ENCODE measurements at regions not wholly inside any gene's neighbourhood (a gene's known extent, or its start where the extent isn't known, plus 50 kb on each side); places are given as distances from the start of the nearest gene placed in this dataset.
"Not testable (repeated sequence)": the region's sequence is repeated elsewhere in the genome, so short reads cannot be mapped to it uniquely, and the experiment has no call there.

- H3K27ac ChIP-seq; DNase-seq (ENCODE audit: low read depth, low spot score): not testable (repeated sequence)
Observed at GRCh38 chr9:97248252-97248651, 59.2 kb upstream of the CCDC180 start.

GRCh38 chr9:97243606-97244005, 63.9 kb upstream of the CCDC180 start:
- H3K27ac ChIP-seq: no peak overlapping the region
- no peak for DNase-seq (ENCODE audit: low read depth, low spot score)

DNA sequence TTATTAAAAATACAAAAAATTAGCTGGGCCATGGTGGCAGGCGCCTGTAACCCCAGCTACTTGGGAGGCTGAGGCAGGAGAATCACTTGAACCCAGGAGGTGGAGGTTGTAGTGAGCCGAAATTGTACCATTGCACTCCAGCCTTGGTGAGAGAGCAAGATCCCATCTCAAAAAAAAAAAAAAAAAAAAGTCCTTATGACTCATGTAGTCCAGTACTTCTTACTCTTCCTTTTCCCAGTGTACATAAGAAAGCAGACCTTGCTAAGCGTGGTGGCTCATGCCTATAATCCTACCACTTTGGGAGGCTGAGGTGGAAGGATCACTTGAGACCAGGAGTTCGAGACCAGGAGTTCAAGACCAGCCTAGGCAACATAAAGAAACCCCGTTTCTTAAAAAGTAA, 66.0 kb upstream of the CCDC180 start:
- not testable (repeated sequence) for DNase-seq (ENCODE audit: low read depth, low spot score); H3K27ac ChIP-seq

DNA sequence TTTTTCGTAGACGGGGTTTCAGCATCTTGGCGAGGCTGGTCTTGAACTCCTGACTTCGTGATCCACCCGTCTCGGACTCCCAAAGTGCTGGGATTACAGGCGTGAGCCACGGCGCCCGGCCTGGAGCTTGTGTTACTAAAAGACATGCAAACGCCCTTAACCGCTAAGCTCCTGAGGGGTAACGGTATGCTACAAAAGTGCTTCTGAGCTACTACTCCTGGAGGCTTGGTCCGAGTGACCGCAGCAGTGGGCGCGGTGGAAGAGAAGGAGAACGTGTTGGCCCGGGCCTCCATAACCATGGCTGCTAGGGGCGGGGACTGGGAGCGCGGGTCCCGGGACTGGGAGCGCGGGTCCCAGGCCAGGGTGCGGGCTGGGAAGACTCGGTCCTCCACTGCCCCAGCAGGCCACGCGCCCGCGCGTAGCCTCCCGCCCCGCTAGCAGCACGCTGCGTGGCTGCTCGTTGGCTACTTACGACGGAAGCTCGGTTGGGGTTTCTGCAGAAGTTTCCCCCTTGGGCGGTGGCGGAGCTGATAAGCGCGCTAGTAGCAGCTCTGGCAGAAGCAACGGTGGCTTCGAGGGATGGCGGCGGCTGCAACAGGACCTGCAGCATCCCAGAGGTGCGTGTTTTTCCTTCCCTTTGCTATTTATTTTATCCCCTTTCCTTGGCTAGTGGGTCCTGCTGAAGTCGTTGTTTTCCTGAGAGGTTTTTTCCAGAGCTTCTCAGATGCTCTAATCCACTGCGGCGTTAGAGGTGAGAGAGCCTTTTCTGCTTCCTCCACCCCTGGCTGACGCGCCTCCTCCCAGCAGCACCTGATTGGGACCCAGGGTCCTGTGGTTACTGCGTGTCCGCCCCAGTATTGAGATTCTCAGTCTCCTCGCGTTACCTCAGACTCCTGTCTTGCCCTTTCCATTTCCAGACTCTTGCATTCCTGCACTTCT, 69.2 kb upstream of the CCDC180 start:
- peak overlapping the region; percentile 57 for H3K27ac ChIP-seq
- no peak for DNase-seq (ENCODE audit: low read depth, low spot score)

- H3K27ac ChIP-seq: no peak overlapping the region
- DNase-seq (ENCODE audit: low read depth, low spot score): no peak
Observed at GRCh38 chr9:97237311-97237786, 70.1 kb upstream of the CCDC180 start.

GRCh38 chr9:97233009-97233400, 74.5 kb upstream of the CCDC180 start:
- DNase-seq (ENCODE audit: low read depth, low spot score); H3K27ac ChIP-seq: not testable (repeated sequence)

DNA sequence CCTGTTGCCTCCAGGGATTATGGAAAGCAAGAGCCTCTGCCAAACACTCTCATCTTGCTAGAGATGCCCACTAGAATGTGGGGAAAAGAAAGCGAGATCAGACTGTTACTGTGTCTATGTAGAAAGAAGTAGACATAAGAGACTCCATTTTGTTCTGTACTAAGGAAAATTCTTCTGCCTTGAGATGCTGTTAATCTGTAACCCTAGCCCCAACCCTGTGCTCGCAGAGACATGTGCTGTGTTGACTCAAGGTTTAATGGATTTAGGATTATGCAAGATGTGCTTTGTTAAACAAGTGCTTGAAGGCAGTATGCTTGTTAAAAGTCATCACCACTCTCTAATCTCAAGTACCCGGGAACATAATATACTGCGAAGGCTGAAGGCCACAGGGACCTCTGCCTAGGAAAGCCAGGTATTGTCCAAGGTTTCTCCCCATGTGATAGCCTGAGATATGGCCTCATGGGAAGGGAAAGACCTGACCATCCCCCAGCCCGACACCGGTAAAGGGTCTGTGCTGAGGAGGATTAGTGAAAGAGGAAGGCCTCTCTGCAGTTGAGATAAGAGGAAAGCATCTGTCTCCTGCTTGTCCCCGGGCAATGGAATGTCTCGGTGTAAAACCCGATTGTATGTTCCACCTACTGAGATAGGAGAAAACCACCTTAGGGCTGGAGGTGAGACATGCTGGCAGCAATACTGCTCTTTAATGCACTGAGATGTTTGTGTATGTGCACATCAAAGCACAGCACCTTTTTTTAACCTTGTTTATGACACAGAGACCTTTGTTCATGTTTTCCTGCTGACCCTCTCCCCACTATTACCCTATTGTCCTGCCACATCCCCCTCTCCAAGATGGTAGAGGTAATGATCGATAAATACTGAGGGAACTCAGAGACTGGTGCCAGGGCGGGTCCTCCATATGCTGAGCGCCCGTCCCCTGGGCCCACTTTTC, 75.1 kb upstream of the CCDC180 start:
- H3K27ac ChIP-seq; DNase-seq (ENCODE audit: low read depth, low spot score): not testable (repeated sequence)

GRCh38 chr9:97222393-97222792, 85.1 kb upstream of the CCDC180 start:
- H3K27ac ChIP-seq; DNase-seq (ENCODE audit: low read depth, low spot score): not testable (repeated sequence)

DNA sequence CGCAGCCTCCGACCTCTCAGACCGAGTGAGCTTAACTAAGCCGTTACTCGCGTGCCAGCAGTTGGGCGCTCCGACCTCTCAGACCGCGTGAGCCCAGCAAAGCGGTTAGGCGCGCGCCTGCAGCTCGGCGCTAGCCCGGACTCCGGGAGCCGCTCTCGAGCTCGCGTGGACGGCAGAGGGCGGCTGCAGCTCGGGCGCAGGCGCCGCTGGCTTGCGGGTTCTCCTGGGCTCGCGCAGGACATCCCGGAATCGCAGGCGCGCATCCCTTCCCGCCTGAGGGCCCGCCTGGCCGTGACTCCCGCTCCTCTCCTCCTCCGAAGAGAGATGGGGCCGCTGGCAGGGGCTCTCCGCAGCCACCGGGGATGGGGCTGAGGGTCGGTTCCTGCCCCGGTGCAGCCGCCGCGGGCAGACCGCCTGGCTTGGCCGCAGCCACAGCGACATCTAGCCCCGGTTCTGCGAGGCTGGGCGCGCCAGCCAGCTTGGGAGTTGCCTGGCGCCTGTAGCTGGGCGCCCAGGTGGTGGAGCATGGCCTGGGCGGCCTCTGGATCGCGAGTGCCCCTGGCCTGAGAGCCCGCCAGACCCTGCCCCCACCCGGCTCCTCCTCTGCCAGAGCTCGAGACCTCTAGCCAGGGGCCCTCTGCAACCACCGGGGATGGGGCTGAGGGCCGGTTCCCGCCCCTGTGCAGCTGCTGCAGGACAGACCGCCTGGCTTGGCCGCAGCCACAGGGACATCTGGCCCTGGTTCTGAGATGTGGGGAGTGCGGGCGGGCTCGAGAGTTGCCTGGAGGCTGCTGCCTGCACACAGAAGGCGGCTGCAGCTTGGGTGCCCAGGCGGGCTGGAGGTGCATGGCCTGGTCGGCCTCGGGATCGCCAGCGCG, 85.7 kb upstream of the CCDC180 start:
- DNase-seq (ENCODE audit: low read depth, low spot score); H3K27ac ChIP-seq: not testable (repeated sequence)

DNA sequence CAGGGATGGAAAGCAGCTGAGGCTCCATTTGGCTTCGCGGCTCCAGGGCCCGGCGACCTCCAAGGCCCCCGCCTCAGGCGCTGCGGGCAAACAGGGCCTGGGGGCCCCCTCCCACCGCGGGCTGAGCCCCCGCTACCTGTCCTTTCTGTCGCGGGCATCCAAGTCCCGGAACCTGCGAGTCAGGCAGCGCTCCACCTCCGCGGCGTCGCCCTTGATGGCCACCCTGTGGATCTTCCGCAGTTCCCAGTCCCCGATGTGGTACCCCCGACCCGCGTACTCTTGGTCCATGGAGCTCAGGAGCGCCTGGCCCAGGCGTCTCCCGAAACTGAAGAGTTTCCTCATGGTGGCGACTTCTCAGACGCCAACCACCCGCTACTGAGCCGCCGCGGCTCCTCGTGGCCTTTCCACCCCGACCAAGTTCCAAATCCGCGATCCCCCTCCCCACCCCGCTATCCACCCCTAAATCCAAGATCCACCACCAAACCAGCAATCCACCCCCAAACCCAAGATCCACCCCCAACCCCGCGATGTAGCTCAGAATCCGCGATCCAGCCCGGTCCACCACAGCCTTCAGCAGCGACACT, 86.5 kb upstream of the CCDC180 start:
- DNase-seq (ENCODE audit: low read depth, low spot score): no peak

GRCh38 chr9:97220396-97220795, 87.1 kb upstream of the CCDC180 start:
- DNase-seq (ENCODE audit: low read depth, low spot score); H3K27ac ChIP-seq: not testable (repeated sequence)

More for the DNA sequence above, 86.5 kb upstream of the CCDC180 start:
- no peak overlapping the region for H3K27ac ChIP-seq

DNA sequence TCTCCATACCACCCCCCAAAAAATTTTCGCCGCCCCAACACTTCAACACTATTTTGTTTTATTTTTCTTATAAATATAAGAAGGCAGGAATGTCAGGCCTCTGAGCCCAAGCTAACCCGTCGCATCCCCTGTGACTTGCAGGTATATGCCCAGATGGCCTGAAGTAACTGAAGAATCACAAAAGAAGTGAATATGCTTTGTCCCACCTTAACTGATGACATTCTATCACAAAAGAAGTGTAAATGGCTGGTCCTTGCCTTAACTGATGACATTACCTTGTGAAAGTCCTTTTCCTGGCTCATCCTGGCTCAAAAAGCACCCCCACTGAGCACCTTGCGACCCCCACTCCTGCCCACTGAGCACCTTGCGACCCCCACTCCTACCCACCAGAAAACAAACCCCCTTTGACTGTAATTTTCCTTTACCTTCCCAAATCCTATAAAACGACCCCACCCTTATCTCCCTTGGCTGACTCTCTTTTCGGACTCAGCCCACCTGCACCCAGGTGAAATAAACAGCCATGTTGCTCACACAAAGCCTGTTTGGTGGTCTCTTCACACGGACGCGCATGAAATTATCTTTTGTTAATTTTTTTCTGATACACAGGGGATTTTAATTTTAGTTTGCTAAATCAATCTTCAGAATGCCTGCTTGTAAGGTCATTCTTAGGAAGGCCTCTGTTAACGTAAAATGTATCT, 87.9 kb upstream of the CCDC180 start:
- H3K27ac ChIP-seq; DNase-seq (ENCODE audit: low read depth, low spot score): not testable (repeated sequence)

DNA sequence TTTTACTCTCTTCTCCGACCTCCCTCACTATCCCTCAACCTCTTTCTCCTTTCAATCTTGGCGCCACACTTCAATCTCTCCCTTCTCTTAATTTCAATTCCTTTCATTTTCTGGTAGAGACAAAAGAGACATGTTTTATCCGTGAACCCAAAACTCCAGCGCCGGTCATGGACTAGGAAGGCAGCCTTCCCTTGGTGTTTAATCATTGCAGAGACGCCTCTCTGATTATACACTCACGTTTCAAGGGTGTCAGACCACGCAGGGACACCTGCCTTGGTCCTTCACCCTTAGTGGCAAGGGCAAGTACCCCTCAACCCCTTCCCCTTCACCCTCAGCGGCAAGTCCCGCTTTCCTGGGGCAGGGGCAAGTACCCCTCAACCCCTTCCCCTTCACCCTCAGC, 92.3 kb upstream of the CCDC180 start:
- not testable (repeated sequence) for H3K27ac ChIP-seq; DNase-seq (ENCODE audit: low read depth, low spot score)

- DNase-seq (ENCODE audit: low read depth, low spot score): not testable (repeated sequence)
Observed at GRCh38 chr9:97214556-97214955, 92.9 kb upstream of the CCDC180 start.

DNA sequence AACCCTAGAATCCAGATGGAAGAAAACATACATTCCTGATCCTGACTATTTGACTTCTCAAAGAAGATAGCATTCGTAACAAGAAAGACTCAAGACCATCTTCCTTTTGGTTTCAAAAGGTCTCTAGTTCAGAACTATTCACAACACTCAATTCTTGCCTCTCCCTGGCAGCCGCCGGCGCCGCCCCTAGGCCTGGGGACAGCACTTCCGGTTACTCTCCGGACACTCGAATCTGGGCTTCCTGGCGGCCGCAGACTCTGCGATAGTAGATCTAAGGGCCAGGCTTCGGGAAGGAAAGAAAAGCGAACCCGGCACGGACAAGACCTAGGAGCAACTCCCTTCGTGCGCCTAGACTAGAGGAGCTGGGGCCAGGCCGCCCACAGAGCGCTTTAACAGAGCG, 107.8 kb upstream of the CCDC180 start:
- H3K27ac ChIP-seq; DNase-seq (ENCODE audit: low read depth, low spot score): not testable (repeated sequence)

More at GRCh38 chr9:97214556-97214955, 92.9 kb upstream of the CCDC180 start:
- H3K27ac ChIP-seq: not testable (repeated sequence)

GRCh38 chr9:97193767-97194166, 113.7 kb upstream of the CCDC180 start:
- not testable (repeated sequence) for H3K27ac ChIP-seq; DNase-seq (ENCODE audit: low read depth, low spot score)

- no peak overlapping the region for H3K27ac ChIP-seq
- no peak for DNase-seq (ENCODE audit: low read depth, low spot score)
Observed at GRCh38 chr9:97188545-97188944, 118.9 kb upstream of the CCDC180 start.

DNA sequence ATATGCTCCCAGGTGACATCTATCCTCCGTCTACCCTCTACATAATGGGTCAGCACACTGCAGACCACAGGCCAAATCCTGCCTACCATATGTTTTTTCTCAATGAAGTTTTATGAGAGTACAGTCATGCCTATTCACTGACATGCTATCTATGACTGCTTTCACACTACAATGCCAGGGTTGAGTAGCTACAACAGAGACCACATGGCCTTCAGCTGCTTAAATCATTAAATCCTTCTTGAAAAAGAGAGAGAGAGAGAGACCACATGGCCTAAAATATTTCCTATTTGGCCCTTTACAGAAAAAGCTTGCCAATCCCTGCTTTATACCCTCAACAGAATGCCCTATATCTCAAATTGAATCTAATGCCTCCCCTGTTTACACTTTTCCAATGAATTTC, 119.8 kb upstream of the CCDC180 start:
- not testable (repeated sequence) for DNase-seq (ENCODE audit: low read depth, low spot score); H3K27ac ChIP-seq

DNA sequence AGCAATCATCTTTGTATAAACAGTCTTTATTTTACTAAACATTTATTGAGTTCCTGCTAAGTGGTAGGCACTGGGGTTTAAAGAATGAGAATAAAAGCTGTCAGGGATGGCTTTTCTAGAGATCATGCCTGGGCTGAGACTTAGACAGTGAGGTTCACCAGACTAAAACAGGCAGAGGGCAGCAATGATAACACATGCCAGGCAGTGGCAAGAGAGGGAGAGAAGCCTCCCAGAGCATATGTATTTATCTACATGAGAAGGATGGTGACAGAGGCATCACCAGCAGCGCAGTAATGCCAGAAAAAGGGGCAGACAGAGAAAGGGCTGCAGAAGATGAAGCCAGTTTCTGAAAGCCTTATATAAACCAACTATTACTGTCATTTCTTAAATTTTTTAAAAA, 121.0 kb upstream of the CCDC180 start:
- no peak for DNase-seq (ENCODE audit: low read depth, low spot score)

More for the DNA sequence above, 121.0 kb upstream of the CCDC180 start:
- no peak overlapping the region for H3K27ac ChIP-seq
